ENCODE measurements at regions not wholly inside any gene's neighbourhood (a gene's known extent, or its start where the extent isn't known, plus 50 kb on each side); places are given as distances from the start of the nearest gene placed in this dataset.

GRCh38 chr4:89528526-89529133 is 221.0 kb upstream of the GPRIN3 start:
- TF ChIP-seq CTCF (optimal IDR thresholded peaks at IDR 0.05 in 1 of 3, IDR thresholded peaks at IDR 0.05 in 1 of 3, conservative IDR thresholded peaks at IDR 0.05 in 1 of 3; ENCODE audit: extremely low read depth in 1 of 3, insufficient read depth in 2 of 3, low read length in 3 of 3) = no peak
- no peak for TF ChIP-seq EZH2 (IDR thresholded peaks at IDR 0.05; ENCODE audit: low read length)

Data from keratinocyte (primary cell).